HG03196 (cell line): ENCODE measurements at regions not wholly inside any gene's neighbourhood (a gene's known extent, or its start where the extent isn't known, plus 50 kb on each side); places are given as distances from the start of the nearest gene placed in this dataset.

ENCODE experiments used
- ATAC-seq: cut with Tn5 transposase; IDR thresholded peaks from one replicate; pipeline ENCODE4 v1.9.1; 2021; ENCODE audit not compliant: unreplicated experiment

DNA sequence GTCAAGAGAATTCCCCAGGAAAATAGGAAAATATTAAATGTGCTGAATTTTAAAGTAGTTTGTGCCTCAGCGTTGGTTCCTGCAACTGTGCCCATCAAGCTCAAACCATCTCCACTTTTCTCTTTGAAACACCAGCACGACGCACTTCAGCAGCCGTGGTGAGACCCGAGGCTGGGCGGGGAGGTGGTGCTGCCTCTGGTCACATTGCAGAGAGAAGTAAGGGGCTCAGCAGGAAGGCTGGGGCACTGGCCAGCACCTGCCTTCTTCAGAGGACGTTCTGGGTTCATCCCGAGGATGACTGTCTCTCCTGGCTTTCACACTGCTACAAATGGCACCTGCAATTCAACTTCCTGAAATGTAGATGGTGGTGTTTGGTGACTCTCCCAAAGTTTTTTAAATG lies 323.7 kb upstream of the SALL3 start:
- ATAC-seq, result no peak

DNA sequence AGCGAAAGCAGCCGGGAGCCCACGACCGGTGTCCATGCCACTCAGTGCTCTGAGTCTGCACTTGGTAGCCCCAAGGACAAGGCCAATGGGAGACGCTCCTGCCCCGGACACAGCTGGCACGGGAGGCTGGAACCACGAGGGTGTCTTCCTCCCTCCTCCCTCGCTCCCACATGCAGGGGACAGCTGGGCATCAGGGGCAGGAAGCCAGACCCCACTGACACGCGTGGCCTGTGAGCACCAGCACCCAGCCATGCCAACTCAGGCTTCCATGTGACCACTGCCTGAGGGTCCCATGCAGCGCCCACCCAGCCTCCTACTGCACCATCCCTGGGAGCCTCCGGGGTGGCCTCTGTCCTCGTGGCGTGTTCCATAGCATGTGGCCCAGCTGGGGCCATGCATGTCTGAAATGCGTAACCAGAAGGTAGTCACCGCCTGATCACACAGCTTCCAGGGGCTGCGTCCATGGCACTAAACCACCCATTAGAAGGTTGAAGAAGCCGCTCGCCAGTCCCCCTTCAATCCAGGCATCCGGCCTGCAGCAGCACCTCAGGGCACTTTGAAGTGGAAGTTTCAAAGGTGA lies 323.2 kb upstream of the SALL3 start:
- no peak for ATAC-seq

DNA sequence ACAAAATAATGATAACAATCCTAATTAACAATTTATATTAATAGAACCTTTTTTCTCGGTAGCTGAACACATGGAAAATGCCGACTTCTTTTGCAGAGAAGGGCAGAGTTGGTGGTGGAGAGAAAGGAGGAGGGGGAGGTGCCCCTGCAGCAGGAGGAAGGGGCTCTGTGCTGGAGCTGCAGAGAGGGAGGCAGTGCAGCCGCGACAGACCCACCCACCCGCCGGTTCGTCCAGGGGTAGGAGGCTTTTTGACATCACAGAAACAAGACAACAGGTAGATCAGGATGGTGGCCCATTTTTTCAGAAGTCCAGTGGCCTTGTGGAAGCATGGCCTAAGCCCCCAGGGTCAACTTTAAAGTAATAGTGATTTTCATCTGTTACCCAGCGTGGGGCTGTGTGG lies 321.1 kb upstream of the SALL3 start:
- ATAC-seq, result no peak

DNA sequence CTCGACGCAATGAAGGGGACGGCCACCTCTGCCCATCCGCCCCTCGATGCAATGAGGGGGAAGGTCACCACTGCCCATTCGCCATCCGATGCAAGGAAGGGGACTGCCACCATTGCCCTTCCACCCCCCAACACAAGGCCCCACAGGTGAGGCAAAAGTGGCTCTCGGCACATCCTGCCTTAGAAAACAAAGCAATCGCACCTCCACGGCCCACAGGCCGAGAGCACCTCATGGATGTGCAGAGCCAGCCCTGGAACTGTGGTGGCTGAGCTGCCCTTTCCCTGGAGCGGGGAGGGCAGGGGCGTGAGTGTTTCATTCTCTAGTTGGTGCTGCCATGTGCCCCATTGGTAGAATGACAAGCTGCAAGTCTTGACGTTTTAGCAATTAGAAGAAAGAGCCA lies 320.6 kb upstream of the SALL3 start:
- ATAC-seq, result no peak

DNA sequence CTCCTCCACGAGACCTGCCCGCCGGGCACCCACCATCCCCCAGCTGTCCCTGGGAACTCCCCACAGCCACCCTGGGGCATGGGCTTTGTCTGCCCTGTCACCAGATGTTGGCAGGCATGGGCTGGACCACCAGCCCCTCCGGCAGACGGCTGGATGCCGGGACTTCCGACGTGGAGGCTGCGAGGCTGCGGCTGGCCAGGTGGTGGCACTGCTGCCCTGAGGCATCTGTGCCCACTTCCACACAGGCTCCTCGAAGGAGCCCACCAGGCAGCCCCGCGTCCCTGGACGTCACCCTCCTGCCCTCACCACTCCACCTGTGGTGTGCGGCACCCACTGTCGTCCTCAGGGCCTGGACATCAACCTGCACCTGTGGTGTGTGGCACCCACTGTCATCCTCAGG lies 319.9 kb upstream of the SALL3 start:
- ATAC-seq, result no peak

DNA sequence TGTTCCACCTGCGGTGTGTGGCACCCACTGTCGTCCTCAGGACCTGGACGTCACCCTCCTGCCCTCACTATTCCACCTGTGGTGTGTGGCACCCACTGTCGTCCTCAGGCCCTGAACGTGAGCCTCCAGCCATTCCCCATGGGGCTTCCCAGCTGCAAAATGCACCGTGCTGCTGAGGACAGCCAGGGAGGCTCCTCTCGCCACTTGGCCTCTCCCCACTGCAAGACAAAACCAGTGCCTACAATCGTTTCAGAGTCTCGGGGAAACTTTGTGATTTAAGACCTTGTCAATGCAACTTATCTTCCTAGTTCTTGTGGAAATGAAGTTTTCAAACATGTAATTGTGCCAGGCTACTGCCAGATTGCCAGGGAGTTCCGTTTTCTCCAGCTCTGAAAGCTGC lies 319.3 kb upstream of the SALL3 start:
- no peak for ATAC-seq

DNA sequence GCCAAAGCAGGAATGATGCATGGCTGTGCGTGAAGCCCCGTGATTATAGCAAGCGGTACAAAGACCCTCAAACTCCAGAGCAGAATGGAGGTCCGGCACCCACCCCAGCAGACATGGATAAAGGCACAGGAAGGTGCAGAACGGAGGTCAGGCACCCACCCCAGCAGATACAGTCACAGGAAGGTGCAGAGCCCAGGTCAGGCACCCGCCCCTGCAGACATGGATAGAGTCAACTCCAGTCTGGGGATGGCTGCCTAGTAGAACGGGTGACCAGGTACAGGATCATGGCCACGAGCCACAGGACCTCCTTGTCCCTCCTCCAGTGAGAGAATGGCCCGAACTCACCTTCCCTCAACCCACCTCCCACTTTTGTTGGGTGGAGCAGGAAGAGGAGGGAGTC lies 318.3 kb upstream of the SALL3 start:
- ATAC-seq, result no peak

DNA sequence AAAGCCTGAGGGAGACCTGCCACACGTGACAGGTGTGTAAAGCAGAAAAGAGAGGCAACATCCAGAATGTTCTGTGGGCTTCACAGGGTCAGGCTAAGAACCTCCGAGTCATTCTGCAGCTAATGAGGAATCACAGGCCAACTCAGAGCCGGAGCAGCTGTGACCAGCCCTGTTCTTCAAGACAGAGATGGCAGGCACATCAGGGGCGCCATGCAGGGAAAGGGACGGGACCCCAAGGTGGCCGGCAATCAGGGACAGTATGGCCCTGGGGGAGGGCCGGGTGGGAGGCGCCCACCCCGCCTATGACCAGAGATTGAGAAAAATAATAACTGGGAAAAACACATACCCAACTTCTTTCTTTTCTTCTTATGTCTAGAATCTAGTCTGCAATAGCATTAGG lies 316.7 kb upstream of the SALL3 start:
- ATAC-seq, result no peak

DNA sequence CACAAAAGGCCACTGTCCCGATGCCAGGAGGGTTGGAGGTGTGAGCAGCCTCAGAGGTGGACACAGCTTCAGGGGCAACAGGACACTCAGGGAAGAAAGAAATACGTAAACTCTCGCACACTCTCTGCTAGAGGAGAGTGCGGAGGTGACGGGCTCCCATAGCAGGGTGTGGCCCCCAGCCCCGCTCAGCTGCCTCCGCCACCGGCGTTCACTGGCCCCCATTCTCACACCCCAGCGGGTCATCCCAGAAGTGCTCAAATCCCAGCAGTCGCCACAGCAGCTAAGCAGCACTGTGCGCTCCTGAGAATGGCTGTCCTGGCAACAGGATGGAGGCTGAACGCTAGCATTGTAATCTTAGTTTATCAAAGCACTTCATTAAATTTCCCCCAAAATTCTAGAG lies 315.6 kb upstream of the SALL3 start:
- no peak for ATAC-seq

DNA sequence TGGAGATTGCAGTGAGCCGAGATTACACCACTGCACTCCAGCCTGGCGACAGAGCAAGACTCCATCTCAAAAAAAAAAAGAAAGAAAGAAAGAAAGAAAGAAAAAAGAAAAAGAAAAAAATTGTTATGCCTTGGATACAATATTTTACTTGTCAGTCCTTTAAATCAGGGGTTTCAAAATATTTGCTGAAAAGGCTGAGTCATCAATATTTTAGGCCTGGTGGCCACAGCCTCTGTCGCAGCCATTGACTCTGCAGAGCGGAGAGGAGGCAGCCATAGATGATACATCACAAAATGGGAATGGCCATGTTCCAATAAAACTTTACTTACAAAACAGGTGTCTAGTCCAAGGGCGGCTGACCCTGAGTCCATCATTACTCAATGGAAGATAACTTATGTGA lies 314.8 kb upstream of the SALL3 start:
- ATAC-seq, result no peak

DNA sequence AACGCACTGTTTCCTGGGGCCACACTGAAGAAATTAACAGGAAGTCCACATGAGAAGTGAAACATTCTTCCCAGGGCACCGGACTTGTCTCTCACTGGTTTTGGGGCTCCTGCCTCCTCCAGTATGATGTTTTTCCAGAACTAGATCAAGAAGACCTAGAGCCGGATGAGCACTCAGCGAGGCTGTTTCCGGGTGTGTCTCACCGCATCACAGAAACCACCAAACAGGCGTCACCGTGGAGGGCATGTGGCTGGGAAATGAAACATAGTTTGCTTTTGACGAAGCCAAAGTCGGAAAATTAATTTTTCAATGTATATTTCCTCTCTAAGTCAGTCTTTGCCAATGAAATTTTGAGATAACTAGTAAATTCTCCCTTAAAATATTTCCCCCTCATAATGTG lies 314.0 kb upstream of the SALL3 start:
- no peak for ATAC-seq

DNA sequence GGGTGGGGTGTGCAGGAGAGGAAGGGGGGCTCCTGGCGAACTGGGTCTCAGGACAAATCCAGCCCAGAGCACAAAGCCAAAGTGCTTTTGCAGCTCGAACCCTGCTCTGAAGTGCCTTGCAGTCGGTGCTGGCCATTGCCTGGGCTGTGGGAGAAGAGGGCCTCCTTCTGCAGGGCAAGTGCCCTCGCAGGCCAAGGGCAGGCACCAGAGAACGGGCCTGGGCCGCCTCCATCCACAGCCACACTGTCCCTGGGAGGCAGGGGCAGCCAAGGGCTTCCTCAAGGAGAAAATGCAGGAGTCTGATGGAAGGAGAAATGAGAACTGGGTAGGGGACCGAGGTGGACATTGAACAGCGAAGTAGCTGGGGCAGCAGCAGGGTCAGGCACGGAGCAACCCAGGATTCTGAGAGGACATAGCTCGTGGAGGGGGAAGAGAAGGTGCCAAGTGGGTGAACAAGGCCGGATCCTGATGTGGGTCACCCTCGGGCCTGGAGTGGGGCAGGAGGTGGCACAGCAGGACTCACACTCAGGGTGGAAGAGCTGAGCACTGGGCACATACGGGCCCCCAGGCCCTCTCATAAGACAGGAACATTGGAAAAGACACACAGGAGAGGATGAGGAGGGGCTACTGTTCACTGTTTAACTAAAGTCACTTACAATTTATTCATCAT lies 312.8 kb upstream of the SALL3 start:
- ATAC-seq, result no peak

DNA sequence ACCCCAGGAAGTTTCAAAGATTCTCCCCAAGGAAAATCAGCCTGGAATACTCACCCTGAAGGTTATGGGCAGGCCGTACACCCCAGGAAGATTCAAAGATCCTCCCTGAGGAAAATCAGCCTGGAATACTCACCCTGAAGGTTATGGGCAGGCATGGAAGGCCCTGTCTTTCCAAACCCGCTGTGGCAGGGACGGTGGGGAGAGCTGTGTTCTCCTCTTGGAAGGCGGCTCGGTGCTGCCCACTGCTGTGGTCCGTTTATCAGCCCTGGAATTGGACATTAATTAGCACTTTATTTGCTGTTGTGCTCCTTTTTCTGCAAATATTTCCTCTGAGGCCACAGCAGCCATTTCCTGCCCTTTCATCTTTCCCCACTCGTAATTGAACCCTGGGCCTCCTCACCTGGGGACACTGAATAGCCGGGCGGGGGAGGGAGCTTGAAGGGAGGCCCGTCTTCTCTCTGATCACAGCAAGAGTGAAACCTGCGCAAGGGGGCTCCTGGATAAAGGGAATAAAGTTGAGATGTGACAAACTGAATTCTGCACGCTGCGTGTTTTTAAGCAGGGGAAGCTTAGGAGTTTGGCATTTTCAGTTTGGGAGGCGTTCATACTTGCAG lies 308.7 kb upstream of the SALL3 start:
- ATAC-seq, result no peak

DNA sequence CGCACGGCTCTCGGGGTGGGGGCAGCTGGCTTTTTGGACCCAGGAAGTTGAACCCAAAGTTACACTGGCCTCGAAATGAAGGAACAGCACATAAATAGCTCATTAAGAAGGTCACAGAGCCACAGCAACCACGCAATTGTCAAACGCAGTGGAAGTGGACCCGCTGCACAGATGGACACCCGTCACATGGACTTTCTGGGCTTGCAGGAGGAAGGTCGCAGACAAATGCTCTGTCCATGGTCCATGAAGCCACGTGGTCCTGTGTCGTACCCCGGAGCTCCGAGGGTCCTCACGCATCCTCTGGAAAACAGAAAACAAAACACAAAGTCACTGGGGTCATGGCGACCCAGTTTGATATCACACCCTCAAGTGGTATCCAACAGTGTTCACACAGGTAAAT lies 308.1 kb upstream of the SALL3 start:
- no peak for ATAC-seq

DNA sequence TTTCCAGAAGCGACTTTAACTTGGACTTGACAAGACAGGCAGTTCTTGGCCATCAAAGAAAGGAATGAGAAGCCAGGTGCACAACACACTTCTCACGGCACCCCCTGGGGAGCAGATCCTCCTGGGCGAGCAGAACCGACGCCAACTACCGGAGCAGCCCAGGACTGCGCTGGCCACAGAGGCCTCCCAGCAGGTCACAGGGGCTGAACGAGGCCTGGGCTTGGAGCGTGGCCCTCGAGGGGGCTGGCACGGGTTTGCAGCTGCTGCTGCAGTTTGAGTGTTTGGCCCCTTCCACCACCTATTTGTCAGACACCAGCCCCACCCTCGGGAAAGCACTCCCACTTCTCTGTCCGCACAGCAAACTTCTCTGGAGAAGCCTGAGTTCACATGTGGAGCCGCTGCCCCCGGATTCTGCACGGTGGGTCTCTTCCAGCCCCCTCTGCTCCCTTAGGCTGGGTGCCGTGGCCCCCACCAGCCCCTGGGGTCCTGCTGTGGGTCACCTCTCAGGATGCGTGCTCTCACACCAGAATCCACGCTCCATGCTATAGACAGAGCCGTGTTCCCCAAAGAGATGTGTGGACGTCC lies 306.7 kb upstream of the SALL3 start:
- no peak for ATAC-seq

DNA sequence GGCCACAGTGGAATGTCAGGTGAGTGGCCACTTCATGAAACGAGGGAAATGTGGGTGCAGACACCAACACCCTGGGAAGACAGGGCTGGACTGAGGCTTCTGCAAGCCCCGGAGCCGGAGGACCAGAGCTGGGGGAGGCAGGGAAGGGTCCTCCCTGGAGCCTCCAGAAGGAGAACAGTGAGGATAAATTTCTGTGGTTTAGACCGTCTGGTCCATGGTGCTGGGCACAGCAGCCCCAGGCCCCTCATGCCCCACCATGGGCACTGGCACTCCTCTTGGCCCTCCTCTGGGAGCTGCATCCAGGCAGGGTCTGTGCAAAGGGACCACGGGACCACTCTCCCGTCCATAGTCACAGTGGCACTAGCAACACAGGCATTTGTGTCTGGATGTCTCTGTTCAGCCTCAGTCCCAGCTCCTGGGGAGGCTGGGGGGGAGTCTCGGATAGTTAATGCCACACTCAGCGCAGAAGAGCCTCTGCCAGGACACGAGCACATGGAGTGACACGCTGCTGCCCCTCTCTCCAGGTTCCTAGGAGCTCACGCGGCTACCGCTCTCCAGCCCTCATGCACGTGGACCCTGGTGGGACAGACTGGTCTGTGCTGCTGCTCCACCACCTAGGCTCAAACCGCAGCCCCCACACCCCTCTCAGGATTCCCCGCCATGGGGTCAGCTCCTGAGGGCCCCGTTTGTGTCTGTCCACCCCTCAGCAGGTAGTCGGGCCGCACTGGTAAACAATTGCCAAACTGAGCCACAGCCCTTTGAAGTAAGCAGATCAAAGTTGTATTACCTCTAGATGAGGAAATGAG lies 305.9 kb upstream of the SALL3 start:
- no peak for ATAC-seq

DNA sequence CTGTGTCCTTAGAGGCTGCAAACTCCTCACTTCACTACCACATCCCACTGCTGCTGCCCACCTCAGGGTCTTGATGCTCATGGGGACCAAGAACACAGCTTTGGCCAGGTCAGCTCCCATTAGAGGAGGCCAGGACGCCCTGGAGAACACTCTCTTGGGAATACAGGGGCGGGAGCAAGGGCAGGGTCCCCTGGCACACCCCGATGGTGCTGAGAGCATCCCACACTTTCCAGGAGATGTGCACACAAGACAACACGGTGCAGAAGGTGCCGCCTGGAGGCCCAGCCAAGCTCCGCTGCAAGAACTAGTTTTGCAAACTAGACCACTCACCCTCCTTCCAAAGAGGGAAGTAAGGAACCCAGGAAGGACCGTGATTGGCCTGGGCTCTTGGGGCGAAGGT lies 304.4 kb upstream of the SALL3 start:
- no peak for ATAC-seq

DNA sequence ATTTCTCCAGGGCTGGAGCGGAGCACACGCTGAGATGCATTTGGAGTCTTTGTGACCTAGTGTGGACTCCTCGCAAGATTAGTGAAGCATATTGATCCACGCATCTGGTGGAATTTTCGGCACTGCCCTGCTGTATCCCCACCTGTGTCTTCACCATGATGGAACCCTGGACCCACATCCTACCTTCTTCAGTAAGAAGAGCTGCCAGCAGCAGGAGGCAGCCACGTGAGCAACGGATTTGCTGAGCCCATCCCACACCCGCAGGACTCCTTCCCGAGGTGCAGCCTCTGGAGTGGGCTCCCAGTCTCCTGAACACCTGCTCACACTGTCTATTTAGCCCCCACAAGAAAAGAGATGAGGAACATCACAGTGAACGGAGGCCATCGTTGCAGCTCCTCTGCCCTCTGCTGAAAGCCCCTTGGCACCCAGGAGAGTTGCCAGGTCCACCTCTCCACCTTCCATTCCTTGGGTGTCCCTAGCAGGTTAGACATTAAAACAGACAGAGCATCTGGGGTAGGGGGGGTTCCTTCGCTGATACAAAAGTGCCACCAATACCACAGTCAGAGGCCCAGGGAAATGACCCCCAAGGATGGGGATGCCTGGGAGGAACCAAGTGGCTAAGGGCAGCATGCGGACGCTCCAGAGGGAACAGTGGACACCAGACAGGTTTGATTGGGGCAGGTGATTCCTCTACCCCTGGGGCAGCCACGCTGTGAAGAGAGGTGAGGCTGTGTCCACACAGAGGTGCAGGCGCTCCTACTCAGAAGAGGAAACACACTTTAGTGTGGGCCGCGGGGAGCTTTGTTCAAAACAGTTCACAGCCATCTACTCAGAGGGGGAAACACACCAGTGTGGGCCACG lies 302.8 kb upstream of the SALL3 start:
- no peak for ATAC-seq

DNA sequence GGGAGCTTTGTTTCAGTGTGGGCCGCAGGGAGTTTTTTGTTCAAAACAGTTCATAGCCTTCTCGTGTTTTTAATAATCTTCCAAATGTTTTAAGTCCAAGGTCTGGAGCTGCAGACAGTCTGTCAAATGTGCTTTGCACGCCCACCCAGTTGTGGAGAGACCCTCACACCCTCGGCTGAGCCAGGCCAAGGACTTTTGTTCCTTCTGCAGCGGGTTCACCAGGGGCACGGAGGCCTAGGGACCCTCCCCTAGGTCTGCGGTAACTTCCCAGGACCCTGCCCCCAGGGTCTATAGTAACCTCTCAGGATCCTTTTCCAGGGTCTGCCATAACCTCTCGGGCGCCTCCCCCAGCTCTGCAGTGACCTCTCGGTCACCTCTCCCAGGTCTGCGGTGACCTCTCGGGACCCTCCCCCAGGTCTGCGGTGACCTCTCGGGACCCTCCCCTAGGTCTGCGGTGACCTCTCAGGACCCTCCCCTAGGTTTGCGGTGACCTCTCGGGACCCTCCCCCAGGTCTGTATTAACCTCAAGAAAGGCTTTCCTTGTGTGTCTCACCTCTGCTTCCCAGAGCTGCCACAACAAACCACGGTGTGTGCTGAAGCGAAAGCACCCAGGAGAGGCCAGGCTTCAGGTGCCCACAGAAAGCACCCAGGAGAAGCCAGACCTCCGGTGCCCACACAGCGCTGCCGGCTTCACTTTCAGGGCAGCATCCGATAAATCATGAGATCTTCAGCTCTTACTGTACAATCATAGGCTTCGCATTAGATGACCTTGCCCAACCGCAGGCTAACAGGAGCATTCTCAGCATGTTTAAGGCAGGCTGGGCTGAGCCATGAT lies 301.9 kb upstream of the SALL3 start:
- no peak for ATAC-seq

DNA sequence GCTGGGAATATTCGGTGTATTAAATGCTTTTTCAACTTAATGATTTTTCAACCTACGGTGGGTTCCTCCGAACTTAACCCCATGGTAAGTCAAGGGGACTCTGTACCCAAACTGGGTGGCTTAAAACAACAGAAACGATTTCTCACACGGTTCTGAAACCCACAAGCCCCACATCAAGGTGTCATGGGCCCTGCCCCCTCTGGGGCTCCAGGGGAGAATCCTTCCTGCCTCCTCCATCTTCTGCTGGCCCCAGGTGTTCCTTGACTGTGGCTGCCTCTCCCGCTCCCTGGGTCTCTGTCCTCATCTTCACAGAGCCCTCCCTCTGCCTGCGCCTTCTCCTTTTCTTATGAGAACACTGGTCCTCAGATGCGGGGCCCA lies 301.3 kb upstream of the SALL3 start:
- ATAC-seq, result no peak
